IgD-negative memory B cell (primary cell): ENCODE measurements at regions not wholly inside any gene's neighbourhood (a gene's known extent, or its start where the extent isn't known, plus 50 kb on each side); places are given as distances from the start of the nearest gene placed in this dataset.

Experiments
- H3K27ac Mint-ChIP-seq, 3 donors: one replicate each; pipeline ENCODE4 v1.8.0; 2020 to 2022; ENCODE audit warnings: mild to moderate bottlenecking in 3 of 3, mixed read lengths in 3 of 3, moderate library complexity in 1 of 3
- H3K27me3 Mint-ChIP-seq: one replicate; pipeline ENCODE4 v1.8.0; 2021; ENCODE audit warnings: mixed read lengths
- H3K36me3 Mint-ChIP-seq: one replicate; pipeline ENCODE4 v1.8.0; 2020; ENCODE audit warnings: mild to moderate bottlenecking, mixed read lengths
- H3K4me1 Mint-ChIP-seq, 3 donors: one replicate each; pipeline ENCODE4 v1.8.0; 2020 to 2022; ENCODE audit warnings: mixed read lengths in 3 of 3, mild to moderate bottlenecking in 1 of 3
- H3K4me3 Mint-ChIP-seq, 4 donors: one replicate each; pipeline ENCODE4 v1.8.0; 2020 to 2022; ENCODE audit warnings: mild to moderate bottlenecking in 4 of 4, mixed read lengths in 4 of 4, moderate library complexity in 3 of 4
- H3K9me3 Mint-ChIP-seq, 3 donors: one replicate each; pipeline ENCODE4 v1.8.0; 2020 to 2021; ENCODE audit warnings: mixed read lengths in 3 of 3, mild to moderate bottlenecking in 1 of 3

DNA sequence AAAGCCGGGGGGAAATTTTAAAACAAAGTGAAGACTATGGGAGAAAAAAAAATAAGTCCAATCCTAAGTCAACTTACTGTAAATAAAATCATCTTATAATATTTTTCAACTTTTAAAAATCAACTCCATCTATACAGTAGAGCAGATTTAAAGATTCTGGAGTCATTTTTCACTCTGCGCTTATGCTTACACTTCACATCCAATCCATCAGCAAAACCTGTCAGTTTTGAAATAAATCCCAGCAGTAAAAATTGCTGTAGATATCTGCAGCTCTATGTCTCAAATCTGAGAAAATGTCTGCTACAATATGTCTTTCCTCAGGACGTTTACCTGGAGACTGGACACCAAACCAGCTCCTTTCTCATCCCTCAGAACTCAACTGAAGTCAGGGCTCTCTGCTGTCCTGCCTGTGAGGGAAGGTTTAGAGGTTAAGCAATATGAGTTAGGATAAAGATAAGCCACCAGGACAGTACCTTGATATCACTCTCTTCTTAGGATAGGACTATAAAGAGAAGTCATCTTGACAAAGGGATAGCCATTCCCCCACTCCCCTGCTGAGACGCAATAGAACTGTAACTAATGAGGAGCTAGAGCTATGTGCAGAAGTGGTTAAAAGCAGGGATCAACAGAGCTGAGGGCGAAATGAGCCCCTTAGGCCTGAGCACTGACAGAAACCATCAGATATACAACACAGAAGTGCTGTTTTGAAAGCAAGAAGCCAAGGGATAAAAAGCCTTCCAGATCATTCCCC, 254.7 kb upstream of the KLHL1 start:
- no peak overlapping the region for H3K27ac Mint-ChIP-seq
- no peaks in the 10 kb centered on the region for H3K36me3 Mint-ChIP-seq
- H3K9me3 Mint-ChIP-seq = peaks cover 0 to 4% (median 1%) of the 10 kb centered on the region in 3 donors
- no peaks in the 10 kb centered on the region for H3K27me3 Mint-ChIP-seq
- H3K4me3 Mint-ChIP-seq = no peak overlapping the region
- H3K4me1 Mint-ChIP-seq = no peaks in the 10 kb centered on the region

DNA sequence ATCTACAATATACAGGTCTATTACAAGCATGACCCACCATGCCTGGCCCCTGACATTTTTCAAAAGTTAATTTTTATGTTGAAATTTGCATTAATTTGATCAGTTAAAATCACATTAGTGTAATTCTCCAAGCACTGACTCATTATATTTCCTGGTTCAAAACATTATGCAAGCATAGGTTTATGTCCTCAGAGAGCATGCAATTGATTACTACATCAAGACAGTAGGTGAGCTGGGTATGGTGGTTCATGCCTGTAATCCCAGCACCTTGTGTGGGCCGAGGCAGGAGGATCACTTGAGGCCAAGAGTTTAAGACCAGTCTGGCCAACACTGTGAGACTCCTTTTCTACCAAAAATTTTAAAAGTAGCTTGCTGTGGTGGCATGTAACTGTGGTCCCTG, 248.8 kb upstream of the KLHL1 start:
- no peak overlapping the region for H3K4me3 Mint-ChIP-seq
- no peaks in the 10 kb centered on the region for H3K36me3 Mint-ChIP-seq
- no peak overlapping the region for H3K27ac Mint-ChIP-seq
- no peaks in the 10 kb centered on the region for H3K4me1 Mint-ChIP-seq
- no peaks in the 10 kb centered on the region for H3K27me3 Mint-ChIP-seq
- H3K9me3 Mint-ChIP-seq = peaks cover 0 to 5% (median 4%) of the 10 kb centered on the region in 3 donors

DNA sequence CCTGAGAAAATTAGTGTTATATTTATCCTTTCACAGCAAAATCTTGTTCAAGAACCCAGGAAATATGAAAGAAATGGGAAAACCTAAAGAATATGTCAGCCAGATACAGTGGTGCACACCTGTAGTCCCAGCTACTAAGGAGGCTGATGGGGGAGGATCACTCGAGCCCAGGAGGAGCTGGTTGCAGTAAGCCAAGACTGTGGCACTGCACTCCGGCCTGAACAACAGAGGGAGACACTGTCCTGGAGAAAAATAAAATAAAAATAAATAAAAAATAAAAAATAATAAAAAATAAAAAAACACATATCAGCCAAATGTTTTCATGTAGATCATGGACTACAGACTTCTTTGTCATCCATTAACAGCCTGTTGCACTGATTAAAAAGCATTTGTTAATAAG, 244.8 kb upstream of the KLHL1 start:
- no peaks in the 10 kb centered on the region for H3K4me1 Mint-ChIP-seq
- no peak overlapping the region for H3K27ac Mint-ChIP-seq
- no peak overlapping the region for H3K4me3 Mint-ChIP-seq
- H3K27me3 Mint-ChIP-seq = no peaks in the 10 kb centered on the region
- no peaks in the 10 kb centered on the region for H3K36me3 Mint-ChIP-seq
- H3K9me3 Mint-ChIP-seq = peaks cover 4 to 7% (median 6%) of the 10 kb centered on the region in 3 donors

DNA sequence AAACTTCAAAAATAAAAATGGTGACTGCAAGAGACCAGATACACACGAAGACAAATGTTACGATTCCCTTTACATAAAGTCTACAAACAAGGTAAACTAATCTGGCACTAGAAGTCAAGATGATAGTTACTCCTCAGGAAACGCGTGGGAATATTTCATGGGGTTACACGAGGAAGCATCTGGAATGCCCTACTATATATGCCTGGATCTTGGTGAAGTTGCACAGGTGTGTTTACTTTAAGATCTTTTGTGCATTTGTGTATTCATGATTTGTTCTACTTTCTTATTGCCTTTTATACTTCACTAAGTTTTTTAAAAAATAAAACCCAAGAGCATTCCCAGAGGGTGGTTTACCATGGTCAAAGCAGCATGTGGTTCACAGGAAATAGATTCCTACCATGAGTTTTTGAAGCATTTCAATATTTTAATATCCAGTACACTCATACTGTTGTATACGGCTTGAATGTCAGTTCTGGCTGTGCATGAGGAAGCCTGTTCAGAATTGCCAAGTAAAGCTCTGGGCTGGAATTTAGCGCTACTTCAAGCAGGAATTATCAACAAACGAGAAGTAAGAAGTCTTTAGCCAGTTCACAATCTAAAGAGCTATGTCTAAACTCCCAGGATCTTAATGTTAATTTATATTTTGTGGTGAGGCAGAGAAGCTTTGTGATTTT, 239.8 kb upstream of the KLHL1 start:
- no peak overlapping the region for H3K27ac Mint-ChIP-seq
- H3K36me3 Mint-ChIP-seq = no peaks in the 10 kb centered on the region
- H3K4me1 Mint-ChIP-seq = no peaks in the 10 kb centered on the region
- no peak overlapping the region for H3K4me3 Mint-ChIP-seq
- H3K27me3 Mint-ChIP-seq = no peaks in the 10 kb centered on the region
- H3K9me3 Mint-ChIP-seq = peaks cover 0 to 7% (median 2%) of the 10 kb centered on the region in 3 donors

DNA sequence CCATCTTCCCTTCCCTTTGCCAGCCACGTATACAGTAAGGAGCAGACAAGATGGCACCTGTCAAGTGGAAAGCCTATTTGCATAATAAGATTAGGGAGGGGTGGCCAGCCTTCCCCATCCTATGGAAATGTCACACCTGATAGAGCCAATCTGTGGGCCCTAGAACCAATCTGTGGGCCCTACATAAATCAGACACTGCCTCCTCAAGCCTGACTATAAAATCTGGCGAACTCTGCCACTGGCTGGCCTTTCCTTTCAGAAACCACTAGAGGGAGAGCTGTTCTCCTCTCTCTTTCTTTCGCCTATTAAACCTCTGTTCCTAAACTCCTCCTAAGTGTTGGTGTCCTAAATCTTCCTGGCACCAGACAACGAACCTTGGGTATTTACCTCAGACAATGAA, 231.5 kb upstream of the KLHL1 start:
- no peaks in the 10 kb centered on the region for H3K27me3 Mint-ChIP-seq
- no peaks in the 10 kb centered on the region for H3K36me3 Mint-ChIP-seq
- peaks cover 1 to 10% (median 2%) of the 10 kb centered on the region in 3 donors for H3K9me3 Mint-ChIP-seq
- H3K27ac Mint-ChIP-seq = no peak overlapping the region
- no peaks in the 10 kb centered on the region for H3K4me1 Mint-ChIP-seq
- H3K4me3 Mint-ChIP-seq = no peak overlapping the region

GRCh38 chr13:70338609-70339008, 230.4 kb upstream of the KLHL1 start:
- Mint-ChIP-seq H3K36me3 (no peaks in the 10 kb centered on the region), H3K27me3 (no peaks in the 10 kb centered on the region), H3K4me3 (no peak overlapping the region), H3K27ac (no peak overlapping the region), H3K9me3 (peaks cover 1 to 10% (median 2%) of the 10 kb centered on the region in 3 donors), H3K4me1 (no peaks in the 10 kb centered on the region)

- no peak overlapping the region for H3K27ac Mint-ChIP-seq
- H3K4me3 Mint-ChIP-seq = no peak overlapping the region
- no peaks in the 10 kb centered on the region for H3K4me1 Mint-ChIP-seq
- H3K36me3 Mint-ChIP-seq = no peaks in the 10 kb centered on the region
- peaks cover 1 to 9% (median 2%) of the 10 kb centered on the region in 3 donors for H3K9me3 Mint-ChIP-seq
- H3K27me3 Mint-ChIP-seq = no peaks in the 10 kb centered on the region
These were observed 228.6 kb upstream of the KLHL1 start for GRCh38 chr13:70336866-70337265.

GRCh38 chr13:70333752-70334151, 225.5 kb upstream of the KLHL1 start:
- Mint-ChIP-seq H3K27me3 (no peaks in the 10 kb centered on the region), H3K4me3 (no peak overlapping the region), H3K9me3 (peaks cover 0 to 4% (median 0%) of the 10 kb centered on the region in 3 donors), H3K4me1 (no peaks in the 10 kb centered on the region), H3K36me3 (no peaks in the 10 kb centered on the region), H3K27ac (no peak overlapping the region)

DNA sequence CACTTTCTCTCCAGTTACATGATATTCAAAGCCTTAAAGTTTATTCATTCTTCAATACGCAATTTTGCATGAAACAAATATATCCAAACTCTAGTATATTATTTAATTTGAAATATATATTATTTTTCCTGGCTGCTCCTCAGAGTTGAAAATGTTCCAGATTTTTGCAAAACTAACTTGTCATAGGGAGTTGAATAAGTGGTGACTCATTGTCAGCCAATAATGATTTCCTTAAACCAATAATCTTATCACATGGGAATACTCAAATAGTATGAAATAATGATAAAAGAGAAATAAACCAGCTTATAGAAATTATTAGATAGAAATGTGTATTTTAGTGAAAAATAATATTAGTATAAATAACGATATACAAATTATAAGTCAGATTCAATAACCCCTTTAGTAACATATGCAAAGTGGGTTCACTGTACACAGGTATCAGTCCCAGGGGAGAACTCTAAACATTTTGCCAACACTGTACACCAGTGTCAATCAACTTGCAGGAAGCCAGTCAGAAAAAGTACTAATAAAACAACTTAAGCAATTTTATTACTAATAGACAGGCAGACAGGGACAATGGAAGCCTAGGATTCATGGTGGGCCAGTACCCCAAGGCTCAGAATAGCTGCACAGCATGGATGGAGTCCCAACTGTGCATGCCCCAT, 222.6 kb upstream of the KLHL1 start:
- Mint-ChIP-seq H3K36me3 (no peaks in the 10 kb centered on the region), H3K4me1 (no peaks in the 10 kb centered on the region), H3K27ac (no peak overlapping the region), H3K27me3 (no peaks in the 10 kb centered on the region), H3K9me3 (peaks cover 2 to 3% (median 2%) of the 10 kb centered on the region in 3 donors), H3K4me3 (no peak overlapping the region)

DNA sequence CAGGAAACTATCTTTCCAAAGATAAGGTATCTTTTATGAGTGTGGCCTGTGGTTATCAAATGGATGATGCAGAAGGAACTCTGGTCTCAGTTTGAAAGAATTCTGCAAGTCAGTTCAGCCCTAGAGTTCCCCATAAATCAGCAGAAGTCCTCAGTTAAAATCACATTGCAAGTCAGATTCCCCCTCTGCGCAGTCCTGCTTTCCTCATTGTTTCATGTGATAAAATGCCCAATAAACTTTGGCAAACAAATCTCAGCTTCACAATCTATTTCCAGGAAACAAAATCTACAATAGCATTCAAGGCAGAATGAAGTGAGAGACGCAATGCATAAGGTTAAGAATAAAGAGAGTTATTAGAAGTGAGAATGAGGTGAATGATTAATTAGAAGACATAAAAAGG, 216.3 kb upstream of the KLHL1 start:
- no peak overlapping the region for H3K27ac Mint-ChIP-seq
- H3K27me3 Mint-ChIP-seq = no peaks in the 10 kb centered on the region
- peaks cover 2% of the 10 kb centered on the region for H3K36me3 Mint-ChIP-seq
- no peaks in the 10 kb centered on the region for H3K4me1 Mint-ChIP-seq
- no peak overlapping the region for H3K4me3 Mint-ChIP-seq
- H3K9me3 Mint-ChIP-seq = peaks cover 0 to 5% (median 2%) of the 10 kb centered on the region in 3 donors

DNA sequence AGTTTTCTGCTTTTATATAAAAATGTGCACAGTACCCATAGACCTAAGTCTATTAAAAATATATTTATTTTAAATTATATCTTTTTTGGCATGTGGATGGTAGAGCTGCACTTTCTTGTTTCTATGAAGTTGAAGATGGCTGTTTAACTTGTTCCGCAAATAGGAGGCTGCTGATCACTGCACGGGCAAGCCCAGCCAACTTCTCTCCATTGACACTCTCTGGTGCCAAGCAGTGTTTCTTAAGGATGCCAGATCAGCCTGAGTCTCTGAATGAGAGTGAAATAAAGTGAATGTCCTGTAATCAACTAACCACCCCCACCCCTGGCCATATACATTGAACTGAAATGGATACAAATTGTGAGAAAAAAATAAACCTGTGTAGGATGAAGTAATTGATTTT, 202.9 kb upstream of the KLHL1 start:
- H3K9me3 Mint-ChIP-seq = peaks cover 3 to 7% (median 6%) of the 10 kb centered on the region in 3 donors
- H3K4me3 Mint-ChIP-seq = no peak overlapping the region
- H3K27me3 Mint-ChIP-seq = no peaks in the 10 kb centered on the region
- H3K4me1 Mint-ChIP-seq = no peaks in the 10 kb centered on the region
- peaks cover 2% of the 10 kb centered on the region for H3K36me3 Mint-ChIP-seq
- no peak overlapping the region for H3K27ac Mint-ChIP-seq

DNA sequence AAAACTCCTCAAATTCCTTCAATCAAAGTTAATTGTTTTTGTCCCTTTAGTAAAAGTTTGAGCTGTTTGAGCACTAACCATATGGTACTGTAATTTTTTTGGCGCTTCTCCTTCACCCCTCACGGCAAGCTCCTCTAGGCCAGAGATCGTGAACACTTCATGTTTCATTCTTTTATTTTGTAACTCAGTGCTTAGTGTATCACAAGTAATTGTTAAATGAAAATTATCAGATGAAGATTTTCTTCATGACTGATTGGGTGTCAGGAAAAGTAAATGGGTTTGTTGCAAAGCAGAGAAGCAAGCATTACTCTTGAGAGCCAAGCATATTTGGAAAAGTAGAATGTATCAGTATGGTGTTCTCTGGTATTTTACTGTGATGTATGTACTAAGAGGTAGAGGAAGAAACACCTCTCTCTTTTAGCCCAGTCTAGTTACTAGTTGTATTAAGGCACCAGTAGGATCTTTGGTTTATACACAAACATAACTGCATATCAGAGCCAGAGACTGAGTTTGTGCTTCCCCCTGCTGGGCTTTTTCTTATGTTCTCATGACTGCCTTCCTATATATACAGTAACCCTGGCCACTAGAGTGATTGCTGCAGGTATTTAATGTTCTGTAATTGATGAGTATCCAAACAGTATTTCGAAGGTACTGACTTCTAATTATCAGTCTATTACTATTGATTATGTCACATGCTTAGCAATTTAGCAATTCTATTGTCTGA, 202.3 kb upstream of the KLHL1 start:
- H3K4me1 Mint-ChIP-seq = no peaks in the 10 kb centered on the region
- H3K4me3 Mint-ChIP-seq = no peak overlapping the region
- no peak overlapping the region for H3K27ac Mint-ChIP-seq
- H3K9me3 Mint-ChIP-seq = peaks cover 3 to 7% (median 6%) of the 10 kb centered on the region in 3 donors
- peaks cover 2% of the 10 kb centered on the region for H3K36me3 Mint-ChIP-seq
- H3K27me3 Mint-ChIP-seq = no peaks in the 10 kb centered on the region

GRCh38 chr13:70297189-70297616, 189.0 kb upstream of the KLHL1 start:
- Mint-ChIP-seq H3K27me3 (no peaks in the 10 kb centered on the region), H3K27ac (no peak overlapping the region), H3K4me3 (no peak overlapping the region), H3K9me3 (peaks cover 5 to 14% (median 13%) of the 10 kb centered on the region in 3 donors), H3K4me1 (no peaks in the 10 kb centered on the region), H3K36me3 (no peaks in the 10 kb centered on the region)

DNA sequence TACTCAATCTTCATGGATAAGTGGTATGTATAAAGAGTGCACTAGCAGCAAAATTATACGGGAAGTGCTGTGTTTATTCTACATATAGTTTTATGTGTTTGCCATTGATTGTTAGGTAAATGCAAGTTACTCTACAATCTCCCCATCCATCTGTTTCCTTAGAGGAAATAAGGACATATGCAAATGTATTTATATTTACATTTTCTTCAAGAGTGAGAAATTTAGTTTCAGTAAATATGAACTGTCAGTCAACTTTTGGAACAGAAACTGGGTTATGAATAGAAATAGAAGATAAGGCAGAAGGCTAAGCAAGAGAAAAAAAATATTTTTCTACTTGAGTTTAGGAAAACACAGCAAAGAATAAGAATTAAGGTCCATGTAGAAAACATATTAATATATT, 176.1 kb upstream of the KLHL1 start:
- peaks cover 3 to 15% (median 4%) of the 10 kb centered on the region in 3 donors for H3K9me3 Mint-ChIP-seq

DNA sequence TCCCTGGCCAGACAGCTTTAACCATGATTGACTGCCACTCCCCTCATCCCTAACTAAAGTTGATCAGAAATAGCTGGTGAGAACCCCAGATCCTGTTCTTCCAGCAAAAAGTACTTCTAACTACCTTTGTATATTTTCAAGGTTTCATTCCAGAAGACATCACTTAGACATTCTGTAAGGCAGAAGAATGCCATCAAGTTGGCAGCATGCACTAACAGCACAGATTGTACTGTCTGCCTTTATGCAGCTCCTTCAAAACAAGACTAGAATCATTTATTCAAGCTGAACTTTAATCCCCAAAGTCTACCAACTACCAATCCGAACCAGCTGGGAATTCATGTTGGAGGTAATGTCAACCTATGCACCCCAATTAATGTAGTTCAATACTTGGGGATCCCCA, 167.6 kb upstream of the KLHL1 start:
- no peaks in the 10 kb centered on the region for H3K36me3 Mint-ChIP-seq
- no peaks in the 10 kb centered on the region for H3K4me1 Mint-ChIP-seq
- H3K9me3 Mint-ChIP-seq = peaks cover 0 to 9% (median 0%) of the 10 kb centered on the region in 3 donors
- no peak overlapping the region for H3K4me3 Mint-ChIP-seq
- H3K27me3 Mint-ChIP-seq = no peaks in the 10 kb centered on the region
- no peak overlapping the region for H3K27ac Mint-ChIP-seq

More for the DNA sequence above, 176.1 kb upstream of the KLHL1 start:
- H3K27ac Mint-ChIP-seq = no peak overlapping the region
- no peak overlapping the region for H3K4me3 Mint-ChIP-seq
- H3K27me3 Mint-ChIP-seq = no peaks in the 10 kb centered on the region
- H3K36me3 Mint-ChIP-seq = no peaks in the 10 kb centered on the region
- H3K4me1 Mint-ChIP-seq = no peaks in the 10 kb centered on the region
